ENCODE measurements at regions not wholly inside any gene's neighbourhood (a gene's known extent, or its start where the extent isn't known, plus 50 kb on each side); places are given as distances from the start of the nearest gene placed in this dataset.
"Not testable (repeated sequence)": the region's sequence is repeated elsewhere in the genome, so short reads cannot be mapped to it uniquely, and the experiment has no call there.

DNA sequence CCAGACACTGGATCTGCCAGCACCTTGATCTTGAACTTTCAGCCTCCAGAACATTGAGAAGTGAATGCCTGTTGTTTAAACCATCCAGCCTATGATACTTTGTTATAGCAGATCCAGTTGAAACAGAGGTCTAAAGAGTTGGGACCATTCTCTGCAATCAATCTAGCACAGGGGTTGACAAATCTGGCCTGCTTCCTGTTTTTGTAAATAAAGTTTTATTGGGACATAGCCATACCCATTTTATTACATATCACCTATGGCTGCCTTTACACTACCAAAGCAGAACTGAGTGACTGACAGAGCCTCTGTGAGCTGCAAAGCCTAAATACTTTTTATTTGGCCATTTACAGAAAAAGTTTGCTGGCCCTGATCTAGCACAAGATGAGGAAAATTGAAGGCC lies 62.0 kb downstream of the BARX1 start:
- DNase-seq (ENCODE audit: low read depth) = no peak
- TF ChIP-seq, protein P1, sequence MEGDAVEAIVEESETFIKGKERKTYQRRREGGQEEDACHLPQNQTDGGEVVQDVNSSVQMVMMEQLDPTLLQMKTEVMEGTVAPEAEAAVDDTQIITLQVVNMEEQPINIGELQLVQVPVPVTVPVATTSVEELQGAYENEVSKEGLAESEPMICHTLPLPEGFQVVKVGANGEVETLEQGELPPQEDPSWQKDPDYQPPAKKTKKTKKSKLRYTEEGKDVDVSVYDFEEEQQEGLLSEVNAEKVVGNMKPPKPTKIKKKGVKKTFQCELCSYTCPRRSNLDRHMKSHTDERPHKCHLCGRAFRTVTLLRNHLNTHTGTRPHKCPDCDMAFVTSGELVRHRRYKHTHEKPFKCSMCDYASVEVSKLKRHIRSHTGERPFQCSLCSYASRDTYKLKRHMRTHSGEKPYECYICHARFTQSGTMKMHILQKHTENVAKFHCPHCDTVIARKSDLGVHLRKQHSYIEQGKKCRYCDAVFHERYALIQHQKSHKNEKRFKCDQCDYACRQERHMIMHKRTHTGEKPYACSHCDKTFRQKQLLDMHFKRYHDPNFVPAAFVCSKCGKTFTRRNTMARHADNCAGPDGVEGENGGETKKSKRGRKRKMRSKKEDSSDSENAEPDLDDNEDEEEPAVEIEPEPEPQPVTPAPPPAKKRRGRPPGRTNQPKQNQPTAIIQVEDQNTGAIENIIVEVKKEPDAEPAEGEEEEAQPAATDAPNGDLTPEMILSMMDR (IDR thresholded peaks at IDR 0.05; ENCODE audit: control insufficient read depth, extremely low read depth, insufficient read depth) = no peak
- H3K4me3 ChIP-seq (ENCODE audit: low read depth, low read length) = no peak overlapping the region

DNA sequence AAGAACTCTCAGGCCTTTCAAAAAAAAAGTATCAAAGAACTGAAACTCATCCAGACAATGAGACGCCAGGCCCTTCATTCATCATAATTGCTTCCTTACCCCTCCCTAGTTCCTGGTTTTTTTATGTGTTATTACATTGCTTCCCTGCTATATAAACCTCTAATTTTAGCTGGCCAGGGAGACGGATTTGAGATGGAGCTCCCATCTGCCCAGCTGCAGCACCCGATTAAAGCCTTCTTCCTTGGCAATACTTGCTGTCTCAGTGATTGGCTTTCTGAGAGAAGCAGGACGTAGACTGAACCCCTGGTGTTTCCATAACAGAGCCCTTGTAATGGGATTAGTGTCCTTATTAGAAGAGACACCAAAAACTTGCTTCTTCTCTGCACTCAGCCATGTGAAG lies 62.4 kb downstream of the BARX1 start:
- no peak overlapping the region for H3K4me3 ChIP-seq (ENCODE audit: low read depth, low read length)
- DNase-seq (ENCODE audit: low read depth) = no peak
- TF ChIP-seq, protein P1 (IDR thresholded peaks at IDR 0.05; ENCODE audit: control insufficient read depth, extremely low read depth, insufficient read depth) = no peak

GRCh38 chr9:93891549-93892310 lies 63.4 kb downstream of the BARX1 start:
- H3K4me3 ChIP-seq (ENCODE audit: low read depth, low read length) = no peak overlapping the region
- TF ChIP-seq, protein P1 (IDR thresholded peaks at IDR 0.05; ENCODE audit: control insufficient read depth, extremely low read depth, insufficient read depth) = no peak
- no peak for DNase-seq (ENCODE audit: low read depth)

GRCh38 chr9:93891050-93891449 lies 64.1 kb downstream of the BARX1 start:
- TF ChIP-seq, protein P1 (IDR thresholded peaks at IDR 0.05; ENCODE audit: control insufficient read depth, extremely low read depth, insufficient read depth) = no peak
- H3K4me3 ChIP-seq (ENCODE audit: low read depth, low read length) = no peak overlapping the region
- DNase-seq (ENCODE audit: low read depth) = no peak

- TF ChIP-seq, protein P1 (IDR thresholded peaks at IDR 0.05; ENCODE audit: control insufficient read depth, extremely low read depth, insufficient read depth) = no peak
- H3K4me3 ChIP-seq (ENCODE audit: low read depth, low read length) = no peak overlapping the region
- no peak for DNase-seq (ENCODE audit: low read depth)
These were observed 64.7 kb downstream of the BARX1 start for GRCh38 chr9:93890436-93890935.

DNA sequence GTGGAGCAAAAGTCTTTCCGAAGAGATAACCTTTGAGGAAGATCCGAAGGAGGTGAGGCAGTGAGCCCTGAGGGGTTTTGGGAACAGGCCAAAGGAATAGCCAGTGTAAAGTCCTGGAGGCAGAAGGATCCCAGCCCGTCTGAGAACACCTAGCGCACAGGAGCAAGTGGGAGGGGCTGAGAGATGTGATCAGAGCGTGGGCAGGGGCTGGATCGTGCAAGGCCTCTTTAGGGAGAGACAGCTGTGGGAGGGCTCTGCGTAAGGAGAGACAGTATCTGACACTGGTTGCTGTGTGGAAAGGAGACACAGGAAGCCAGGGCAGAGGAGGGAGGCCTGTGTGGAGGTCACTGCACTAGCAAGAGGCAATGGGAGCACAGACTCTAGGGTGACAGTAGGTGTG lies 68.2 kb downstream of the BARX1 start:
- no peak overlapping the region for H3K4me3 ChIP-seq (ENCODE audit: low read depth, low read length)
- no peak for DNase-seq (ENCODE audit: low read depth)
- TF ChIP-seq, protein P1 (IDR thresholded peaks at IDR 0.05; ENCODE audit: control insufficient read depth, extremely low read depth, insufficient read depth) = no peak

DNA sequence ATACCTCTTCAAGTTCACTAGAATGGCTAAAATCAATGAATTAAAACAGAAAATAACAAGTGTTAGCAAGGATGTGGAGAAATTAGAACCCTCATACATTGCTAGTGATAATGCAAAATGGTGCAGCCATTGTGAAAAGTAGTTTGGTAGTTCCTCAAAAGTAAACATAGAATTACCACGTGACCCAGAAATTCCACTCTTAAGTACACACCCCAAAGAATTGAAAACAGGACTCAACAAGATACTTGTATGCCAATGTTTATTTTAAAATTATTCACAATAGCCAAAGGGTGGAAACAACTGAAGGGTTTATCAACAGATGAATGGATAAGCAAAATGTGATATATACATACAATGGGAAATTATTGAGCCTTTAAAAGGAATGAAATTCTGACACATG lies 70.3 kb downstream of the BARX1 start:
- TF ChIP-seq, protein P1 (IDR thresholded peaks at IDR 0.05; ENCODE audit: control insufficient read depth, extremely low read depth, insufficient read depth) = no peak
- no peak overlapping the region for H3K4me3 ChIP-seq (ENCODE audit: low read depth, low read length)
- DNase-seq (ENCODE audit: low read depth) = no peak

DNA sequence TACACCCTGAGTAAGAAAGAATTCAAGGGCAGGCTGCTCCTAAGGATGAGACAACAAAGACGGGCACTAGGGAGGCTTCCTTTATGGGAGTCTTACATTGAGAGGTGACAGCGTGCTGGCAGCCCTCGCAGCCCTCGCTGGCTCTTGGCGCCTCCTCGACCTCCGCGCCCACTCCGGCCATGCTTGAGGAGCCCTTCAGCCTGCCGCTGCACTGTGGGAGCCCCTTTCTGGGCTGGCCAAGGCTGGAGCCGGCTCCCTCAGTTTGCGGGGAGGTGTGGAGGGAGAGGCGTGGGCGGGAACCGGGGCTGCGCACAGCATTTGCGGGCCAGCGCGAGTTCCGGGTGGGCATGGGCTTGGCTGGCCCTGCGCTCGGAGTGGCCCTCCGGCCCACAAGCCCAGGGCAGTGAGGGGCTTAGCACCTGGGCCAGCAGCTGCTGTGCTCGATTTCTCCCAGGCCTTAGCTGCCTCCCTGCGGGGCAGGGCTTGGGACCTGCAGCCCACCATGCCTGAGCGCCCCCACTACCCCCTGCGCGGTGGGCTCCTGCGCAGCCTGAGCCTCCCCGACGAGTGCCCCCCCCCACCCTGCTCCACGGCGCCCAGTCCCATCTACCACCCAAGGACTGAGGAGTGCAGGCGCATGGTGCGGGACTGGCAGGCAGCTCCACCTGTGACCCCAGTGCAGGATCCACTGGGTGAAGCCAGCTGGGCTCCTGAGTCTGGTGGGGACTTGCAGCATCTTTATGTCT lies 75.3 kb downstream of the BARX1 start:
- DNase-seq (ENCODE audit: low read depth); H3K4me3 ChIP-seq (ENCODE audit: low read depth, low read length): not testable (repeated sequence)
